BJ (cell line): ENCODE measurements at regions not wholly inside any gene's neighbourhood (a gene's known extent, or its start where the extent isn't known, plus 50 kb on each side); places are given as distances from the start of the nearest gene placed in this dataset.

Experiments used
- CTCF ChIA-PET: fragments of 350-600 bp; formaldehyde crosslinking; extraction: SDS; loops from one replicate; lab custom pipeline; 2021; ENCODE audit warnings: antibody characterized with exemption, inconsistent platforms; lab: Yijun Ruan, JAX
- POLR2A ChIA-PET: fragments of 300-600 bp; sonication (Branson Sonifier 250); formaldehyde crosslinking; extraction: SDS; loops from one replicate; lab custom pipeline; 2021; ENCODE audit warnings: antibody characterized with exemption; lab: Charles Lee
- DNase-seq: peaks from one replicate; pipeline ENCODE4 v3.0.0-alpha.2; 2011; ENCODE audit warnings: low read depth
- H3K27me3 ChIP-seq: 2 replicates; pipeline ENCODE4 v1.6.0; 2011; ENCODE audit warnings: low read length; ENCODE audit not compliant: control insufficient read depth, insufficient read depth
- H3K36me3 ChIP-seq: 2 replicates; pipeline ENCODE4 v1.5.1; 2011; ENCODE audit warnings: low read length; ENCODE audit not compliant: control insufficient read depth, insufficient read depth
- H3K4me3 ChIP-seq: 2 replicates; pipeline ENCODE4 v1.5.1; 2011; ENCODE audit warnings: low read depth, mild to moderate bottlenecking, control low read depth, low read length
- CTCF ChIP-seq: IDR thresholded peaks from 2 replicates; pipeline ENCODE4 v1.5.1; 2011; ENCODE audit warnings: low read depth, mild to moderate bottlenecking, control low read depth, inconsistent platforms, low read length, moderate library complexity; ENCODE audit not compliant: insufficient read depth

DNA sequence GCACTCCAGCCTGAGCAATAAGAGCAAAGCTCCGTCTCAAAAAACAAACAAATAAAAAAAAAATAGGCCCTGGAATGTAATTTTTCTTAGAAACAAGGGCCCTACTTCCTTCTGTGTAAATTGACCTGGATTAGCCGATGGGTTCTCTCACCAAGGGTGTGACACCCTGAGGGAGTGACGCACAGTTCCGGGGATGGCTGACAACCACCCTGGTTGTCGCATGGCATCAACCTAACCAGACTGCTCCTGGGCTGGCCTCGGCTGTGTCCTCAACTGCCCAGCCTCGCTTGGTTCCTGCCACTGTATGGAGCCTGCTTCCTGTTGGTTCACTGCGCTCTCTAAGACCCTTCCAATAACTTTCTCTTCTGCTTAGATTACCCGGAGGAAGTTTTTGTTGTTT, 51.2 kb upstream of the SPATA31D4 start:
- ChIA-PET CTCF (no interaction called here), POLR2A (no interaction called here)
- Histone ChIP-seq H3K36me3 (no peaks in the 10 kb centered on the region), H3K27me3 (no peaks in the 10 kb centered on the region), H3K4me3 (no peak overlapping the region)
- no peak for TF ChIP-seq CTCF
- no peak for DNase-seq
